NB4 (cell line): ENCODE measurements at regions not wholly inside any gene's neighbourhood (a gene's known extent, or its start where the extent isn't known, plus 50 kb on each side); places are given as distances from the start of the nearest gene placed in this dataset.

ENCODE experiments used
- CTCF ChIP-seq: IDR thresholded peaks from one replicate; pipeline ENCODE4 v1.5.1; 2012; ENCODE audit warnings: low read depth, low read length
- MAX ChIP-seq: IDR thresholded peaks from 2 replicates; pipeline ENCODE4 v1.6.1; 2011; ENCODE audit warnings: low read depth, low read length
- MYC ChIP-seq: IDR thresholded peaks from 2 replicates; pipeline ENCODE4 v1.6.1; 2011; ENCODE audit warnings: low read depth, low read length
- POLR2A ChIP-seq: IDR thresholded peaks from 2 replicates; pipeline ENCODE4 v1.6.1; 2011; ENCODE audit warnings: mild to moderate bottlenecking; ENCODE audit not compliant: insufficient read length; ENCODE audit errors: extremely low read depth

- TF ChIP-seq POLR2A (no peak), CTCF (no peak), MAX (no peak), MYC (no peak)
Measured at GRCh38 chr6:13872681-13873080, 52.1 kb upstream of the RNF182 start.
